ENCODE measurements at regions not wholly inside any gene's neighbourhood (a gene's known extent, or its start where the extent isn't known, plus 50 kb on each side); places are given as distances from the start of the nearest gene placed in this dataset.

DNA sequence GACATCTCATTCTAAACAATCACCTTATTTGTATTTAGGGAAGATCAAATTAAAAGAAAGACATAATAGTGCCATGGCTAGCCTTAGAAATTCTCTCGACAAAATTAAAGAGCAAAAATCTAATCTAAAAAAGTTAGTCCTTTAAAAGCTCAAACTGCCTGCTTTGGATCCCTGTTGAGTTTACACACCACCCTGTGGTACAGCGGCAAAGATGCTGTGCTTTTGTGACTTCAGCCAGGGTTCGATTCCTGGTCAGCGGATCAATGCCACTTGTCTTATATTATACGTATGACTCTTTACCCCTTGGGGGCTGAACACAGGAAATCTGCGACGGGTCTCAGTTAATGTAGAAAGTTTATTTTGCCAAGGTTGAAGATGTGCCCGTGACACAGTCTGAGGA lies 51.3 kb upstream of the VOPP1 start:
- no peak for DNase-seq

- DNase-seq, result no peak
Observed at GRCh38 chr7:55622241-55622640, 49.9 kb upstream of the VOPP1 start.

Data from Kasumi-1 (cell line).